OCI-LY7 (cell line): ENCODE measurements at regions not wholly inside any gene's neighbourhood (a gene's known extent, or its start where the extent isn't known, plus 50 kb on each side); places are given as distances from the start of the nearest gene placed in this dataset.

Experiments
- CTCF ChIP-seq: fragments of 200-600 bp; sonication (generic); conservative IDR thresholded peaks from 2 replicates; pipeline ENCODE4 v1.5.1; 2014; ENCODE audit warnings: mild to moderate bottlenecking, antibody characterized with exemption, low read length, moderate library complexity, mixed read lengths
- EZH2phosphoT487 ChIP-seq: fragments of 200-600 bp; sonication (generic); IDR thresholded peaks from 2 replicates; pipeline ENCODE4 v1.6.1; 2018; ENCODE audit warnings: low read depth, borderline replicate concordance, mild to moderate bottlenecking, mixed run types, antibody characterized with exemption, low read length, moderate library complexity, mixed read lengths

- TF ChIP-seq CTCF (no peak), EZH2phosphoT487 (no peak)
These were observed 83.3 kb downstream of the PTTG1 start for GRCh38 chr5:160504906-160505305.
